ENCODE measurements at regions not wholly inside any gene's neighbourhood (a gene's known extent, or its start where the extent isn't known, plus 50 kb on each side); places are given as distances from the start of the nearest gene placed in this dataset.
"Not testable (repeated sequence)": the region's sequence is repeated elsewhere in the genome, so short reads cannot be mapped to it uniquely, and the experiment has no call there.

DNA sequence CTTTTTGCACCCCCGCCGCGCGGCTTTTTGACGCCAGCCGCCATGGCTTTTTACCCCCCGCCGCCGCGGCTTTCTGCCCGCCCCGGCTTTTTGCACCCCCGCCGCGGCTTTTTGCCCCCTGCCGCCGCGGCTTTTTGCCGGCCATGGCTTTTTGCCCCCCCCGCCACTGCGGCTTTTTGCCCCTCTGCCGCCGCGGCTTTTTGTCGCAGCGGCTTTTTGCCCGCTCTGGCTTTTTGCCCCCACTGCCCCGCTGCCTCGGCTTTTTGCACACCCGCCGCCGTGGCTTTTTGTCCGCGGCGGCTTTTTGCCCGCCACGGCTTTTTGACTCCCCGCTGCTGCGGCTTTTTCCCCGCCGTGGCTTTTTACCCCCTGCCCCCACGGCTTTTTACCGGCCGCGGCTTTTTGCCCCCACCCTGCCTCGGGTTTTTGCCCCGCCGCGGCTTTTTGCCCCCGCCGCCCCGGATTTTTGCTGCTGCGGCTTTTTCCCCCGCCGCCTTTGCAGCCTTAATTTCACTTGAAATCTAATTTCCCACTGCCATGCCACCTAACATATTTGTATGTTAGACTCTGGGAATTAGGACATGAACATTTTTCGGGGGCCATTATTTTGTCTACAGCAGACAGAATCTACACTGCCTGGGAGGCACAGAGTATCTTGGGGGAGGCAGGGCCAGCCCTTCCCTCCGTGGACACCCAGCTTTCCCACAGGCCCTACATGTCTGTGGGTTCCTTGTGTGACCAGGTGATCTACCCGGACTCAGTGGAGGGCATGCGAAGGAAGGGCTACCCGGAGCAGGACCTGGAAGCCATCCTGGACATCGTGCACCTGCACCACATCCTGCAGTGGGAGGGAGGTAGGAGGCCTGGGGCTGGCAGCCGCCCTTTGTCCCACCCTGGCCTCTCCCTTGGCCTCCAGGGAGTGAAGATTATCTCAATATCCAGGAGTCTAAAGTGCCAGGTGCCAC, 3031.0 kb upstream of the TEKT4 start:
- TF ChIP-seq YY1 (IDR thresholded peaks at IDR 0.05; ENCODE audit: insufficient read depth, insufficient read length) (no peak), SUZ12 (IDR thresholded peaks at IDR 0.05; ENCODE audit: extremely low read depth, insufficient read depth, insufficient read length) (peak; percentile 79), ZNF274 (IDR thresholded peaks at IDR 0.05; ENCODE audit: low read depth, low read length) (no peak)
- Histone ChIP-seq H3K9me3 (ENCODE audit: insufficient read depth, low read length) (no peaks in the 10 kb centered on the region), H3K36me3 (ENCODE audit: insufficient read depth, insufficient read length, low read length) (no peaks in the 10 kb centered on the region), H3K27me3 (ENCODE audit: insufficient read depth, insufficient read length) (peaks cover 23% of the 10 kb centered on the region), H3K4me1 (ENCODE audit: insufficient read depth, insufficient read length) (no peaks in the 10 kb centered on the region), H3K4me3 (ENCODE audit: insufficient read length, low read depth) (no peak overlapping the region), H3K9ac (ENCODE audit: insufficient read length, low read depth) (no peak overlapping the region)
- no peak for DNase-seq (ENCODE audit: low read depth, low spot score)

DNA sequence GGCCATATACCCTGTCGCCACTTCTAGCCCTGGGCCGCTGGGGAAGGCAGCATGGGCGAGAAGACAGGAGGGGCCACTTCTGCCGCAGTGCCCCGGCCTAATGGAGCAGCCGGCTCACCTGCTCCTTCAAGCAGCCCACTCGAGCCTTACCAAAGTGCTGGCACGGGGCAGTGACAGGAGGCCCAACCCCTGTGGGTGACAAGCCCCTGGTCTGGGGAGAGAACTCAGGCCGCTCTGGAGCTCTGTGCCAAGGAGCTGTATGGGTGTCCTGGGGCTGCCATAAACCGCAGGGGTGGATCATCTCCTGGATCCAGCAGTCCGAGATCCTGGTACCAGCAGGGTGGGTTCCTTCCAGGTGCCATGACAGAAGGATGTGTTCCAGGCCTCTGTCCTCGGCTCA, 3029.0 kb upstream of the TEKT4 start:
- H3K27me3 ChIP-seq (ENCODE audit: insufficient read depth, insufficient read length) = peaks cover 23% of the 10 kb centered on the region
- not testable (repeated sequence) for H3K9ac ChIP-seq (ENCODE audit: insufficient read length, low read depth); H3K36me3 ChIP-seq (ENCODE audit: insufficient read depth, insufficient read length, low read length); H3K4me3 ChIP-seq (ENCODE audit: insufficient read length, low read depth); H3K4me1 ChIP-seq (ENCODE audit: insufficient read depth, insufficient read length); H3K9me3 ChIP-seq (ENCODE audit: insufficient read depth, low read length); DNase-seq (ENCODE audit: low read depth, low spot score)

- H3K27me3 ChIP-seq (ENCODE audit: insufficient read depth, insufficient read length) = peaks cover 23% of the 10 kb centered on the region
- not testable (repeated sequence) for H3K4me1 ChIP-seq (ENCODE audit: insufficient read depth, insufficient read length); H3K36me3 ChIP-seq (ENCODE audit: insufficient read depth, insufficient read length, low read length); H3K9me3 ChIP-seq (ENCODE audit: insufficient read depth, low read length); H3K4me3 ChIP-seq (ENCODE audit: insufficient read length, low read depth); DNase-seq (ENCODE audit: low read depth, low spot score); H3K9ac ChIP-seq (ENCODE audit: insufficient read length, low read depth)
These were observed 3028.3 kb upstream of the TEKT4 start for GRCh38 chr2:91842913-91843312.

- H3K9ac ChIP-seq (ENCODE audit: insufficient read length, low read depth); H3K9me3 ChIP-seq (ENCODE audit: insufficient read depth, low read length); H3K4me3 ChIP-seq (ENCODE audit: insufficient read length, low read depth); H3K4me1 ChIP-seq (ENCODE audit: insufficient read depth, insufficient read length); DNase-seq (ENCODE audit: low read depth, low spot score); H3K36me3 ChIP-seq (ENCODE audit: insufficient read depth, insufficient read length, low read length): not testable (repeated sequence)
- H3K27me3 ChIP-seq (ENCODE audit: insufficient read depth, insufficient read length) = peaks cover 23% of the 10 kb centered on the region
These were observed 3027.3 kb upstream of the TEKT4 start for GRCh38 chr2:91843723-91844450.

DNA sequence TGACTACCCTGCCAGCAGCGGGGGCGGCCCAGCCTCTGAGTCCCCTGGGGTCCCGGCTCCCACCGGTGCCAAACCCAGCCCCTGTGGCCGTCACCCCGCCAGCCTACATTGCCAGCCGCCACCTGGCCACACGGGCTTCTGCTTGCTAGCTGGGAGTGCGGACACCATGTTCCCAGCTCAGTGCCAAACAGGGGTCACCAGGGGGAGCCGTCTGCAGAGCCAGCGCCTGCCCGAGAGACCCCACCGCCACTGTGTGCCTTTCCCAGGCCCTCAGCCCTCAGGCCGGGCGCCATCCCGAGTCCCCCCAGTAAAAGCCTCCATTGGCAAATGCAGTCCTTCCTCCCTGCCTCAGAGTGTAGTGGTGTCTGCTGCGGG, 3026.8 kb upstream of the TEKT4 start:
- not testable (repeated sequence) for H3K9ac ChIP-seq (ENCODE audit: insufficient read length, low read depth); DNase-seq (ENCODE audit: low read depth, low spot score); H3K4me3 ChIP-seq (ENCODE audit: insufficient read length, low read depth); H3K4me1 ChIP-seq (ENCODE audit: insufficient read depth, insufficient read length); H3K36me3 ChIP-seq (ENCODE audit: insufficient read depth, insufficient read length, low read length); H3K9me3 ChIP-seq (ENCODE audit: insufficient read depth, low read length)
- H3K27me3 ChIP-seq (ENCODE audit: insufficient read depth, insufficient read length) = peaks cover 23% of the 10 kb centered on the region

- H3K4me1 ChIP-seq (ENCODE audit: insufficient read depth, insufficient read length); H3K9me3 ChIP-seq (ENCODE audit: insufficient read depth, low read length); H3K4me3 ChIP-seq (ENCODE audit: insufficient read length, low read depth); H3K27me3 ChIP-seq (ENCODE audit: insufficient read depth, insufficient read length); H3K36me3 ChIP-seq (ENCODE audit: insufficient read depth, insufficient read length, low read length); H3K9ac ChIP-seq (ENCODE audit: insufficient read length, low read depth); DNase-seq (ENCODE audit: low read depth, low spot score): not testable (repeated sequence)
These were observed 3024.8 kb upstream of the TEKT4 start for GRCh38 chr2:91846388-91846787.

- DNase-seq (ENCODE audit: low read depth, low spot score); H3K36me3 ChIP-seq (ENCODE audit: insufficient read depth, insufficient read length, low read length); H3K9ac ChIP-seq (ENCODE audit: insufficient read length, low read depth); H3K9me3 ChIP-seq (ENCODE audit: insufficient read depth, low read length); H3K4me3 ChIP-seq (ENCODE audit: insufficient read length, low read depth); H3K4me1 ChIP-seq (ENCODE audit: insufficient read depth, insufficient read length); H3K27me3 ChIP-seq (ENCODE audit: insufficient read depth, insufficient read length): not testable (repeated sequence)
These were observed 3019.4 kb upstream of the TEKT4 start for GRCh38 chr2:91851689-91852420.

- not testable (repeated sequence) for H3K9me3 ChIP-seq (ENCODE audit: insufficient read depth, low read length); H3K4me3 ChIP-seq (ENCODE audit: insufficient read length, low read depth); H3K27me3 ChIP-seq (ENCODE audit: insufficient read depth, insufficient read length); H3K9ac ChIP-seq (ENCODE audit: insufficient read length, low read depth); DNase-seq (ENCODE audit: low read depth, low spot score); H3K36me3 ChIP-seq (ENCODE audit: insufficient read depth, insufficient read length, low read length); H3K4me1 ChIP-seq (ENCODE audit: insufficient read depth, insufficient read length)
These were observed 3014.3 kb upstream of the TEKT4 start for GRCh38 chr2:91856971-91857370.

DNA sequence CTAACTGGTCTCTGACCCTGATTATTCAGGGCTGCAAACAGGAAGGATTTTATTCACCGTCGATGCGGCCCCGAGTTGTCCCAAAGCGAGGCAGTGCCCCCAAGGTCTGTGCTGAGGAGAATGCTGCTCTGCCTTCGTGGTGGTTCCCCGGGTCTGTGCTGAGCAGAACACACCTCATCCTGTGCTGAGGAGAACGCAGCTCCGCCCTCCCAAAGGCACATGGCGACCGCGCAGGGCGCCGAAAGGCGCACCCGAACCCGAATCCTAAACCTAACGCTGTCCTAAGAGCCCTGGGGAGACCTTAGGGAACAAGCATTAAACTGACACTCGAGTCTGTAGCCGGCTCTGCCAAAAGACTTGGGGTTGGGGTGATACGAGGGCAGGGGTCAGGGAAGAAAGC, 3013.5 kb upstream of the TEKT4 start:
- not testable (repeated sequence) for H3K27me3 ChIP-seq (ENCODE audit: insufficient read depth, insufficient read length); H3K4me1 ChIP-seq (ENCODE audit: insufficient read depth, insufficient read length); H3K36me3 ChIP-seq (ENCODE audit: insufficient read depth, insufficient read length, low read length); H3K9ac ChIP-seq (ENCODE audit: insufficient read length, low read depth); H3K9me3 ChIP-seq (ENCODE audit: insufficient read depth, low read length); DNase-seq (ENCODE audit: low read depth, low spot score); H3K4me3 ChIP-seq (ENCODE audit: insufficient read length, low read depth)

DNA sequence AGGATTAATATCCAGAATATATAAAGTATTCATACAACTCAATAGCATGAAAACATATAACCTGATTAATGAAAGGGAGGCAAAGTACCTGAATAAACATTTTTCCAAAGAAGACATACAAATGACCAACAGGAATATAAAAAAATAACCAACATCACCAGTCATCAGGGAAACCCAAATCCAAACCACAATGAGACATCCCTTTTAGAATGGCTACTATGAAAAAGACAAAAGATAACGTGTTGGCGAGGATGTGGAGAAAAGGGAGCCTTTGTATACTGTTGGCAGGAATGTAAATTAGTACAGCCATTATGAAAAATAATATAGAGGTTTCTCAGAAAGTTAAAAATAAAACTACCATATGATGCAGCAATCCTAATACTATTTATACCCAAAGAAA, 2999.5 kb upstream of the TEKT4 start:
- H3K27me3 ChIP-seq (ENCODE audit: insufficient read depth, insufficient read length); H3K36me3 ChIP-seq (ENCODE audit: insufficient read depth, insufficient read length, low read length); H3K9me3 ChIP-seq (ENCODE audit: insufficient read depth, low read length); DNase-seq (ENCODE audit: low read depth, low spot score); H3K9ac ChIP-seq (ENCODE audit: insufficient read length, low read depth); H3K4me1 ChIP-seq (ENCODE audit: insufficient read depth, insufficient read length); H3K4me3 ChIP-seq (ENCODE audit: insufficient read length, low read depth): not testable (repeated sequence)

DNA sequence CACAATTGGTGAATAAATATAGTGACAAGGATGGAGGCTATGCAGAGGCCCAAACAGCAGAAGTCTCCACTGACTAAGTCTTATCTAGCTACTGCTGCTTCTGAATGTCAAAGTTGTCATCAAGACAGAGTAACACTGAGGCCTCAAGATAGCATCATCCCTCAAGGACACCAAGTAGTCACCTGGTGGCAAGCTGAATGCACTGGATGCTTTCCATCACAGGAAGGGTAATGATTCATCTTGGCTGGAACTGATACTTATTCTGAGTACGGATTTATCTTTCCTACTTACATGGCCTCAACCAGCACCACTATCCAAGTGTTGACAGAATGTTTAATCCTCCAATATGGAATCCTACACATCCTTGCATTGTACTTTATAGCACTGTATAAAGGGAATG, 2997.8 kb upstream of the TEKT4 start:
- DNase-seq (ENCODE audit: low read depth, low spot score); H3K9ac ChIP-seq (ENCODE audit: insufficient read length, low read depth); H3K4me1 ChIP-seq (ENCODE audit: insufficient read depth, insufficient read length); H3K9me3 ChIP-seq (ENCODE audit: insufficient read depth, low read length); H3K27me3 ChIP-seq (ENCODE audit: insufficient read depth, insufficient read length); H3K4me3 ChIP-seq (ENCODE audit: insufficient read length, low read depth); H3K36me3 ChIP-seq (ENCODE audit: insufficient read depth, insufficient read length, low read length): not testable (repeated sequence)
